Endothelial cell of umbilical vein (primary cell): ENCODE measurements at regions not wholly inside any gene's neighbourhood (a gene's known extent, or its start where the extent isn't known, plus 50 kb on each side); places are given as distances from the start of the nearest gene placed in this dataset.

Experiments used
- EZH2 ChIP-seq: IDR thresholded peaks from 2 replicates; pipeline ENCODE4 v1.6.1; 2012; ENCODE audit warnings: borderline replicate concordance, low read depth, mild to moderate bottlenecking, moderate library complexity, low read length, inconsistent platforms; ENCODE audit not compliant: severe bottlenecking
- FOS ChIP-seq: IDR thresholded peaks from 2 replicates; pipeline ENCODE4 v1.6.1; 2011; ENCODE audit warnings: mild to moderate bottlenecking, low read length, moderate library complexity, borderline replicate concordance; ENCODE audit not compliant: insufficient read depth
- GATA2 ChIP-seq: IDR thresholded peaks from 2 replicates; pipeline ENCODE4 v1.7.0; 2011; ENCODE audit warnings: low read depth, mild to moderate bottlenecking, moderate library complexity, mixed read lengths, low read length; ENCODE audit not compliant: insufficient read length, insufficient read depth
- JUN ChIP-seq: IDR thresholded peaks from 2 replicates; pipeline ENCODE4 v1.6.1; 2011; ENCODE audit warnings: borderline replicate concordance, low read depth; ENCODE audit not compliant: insufficient read length, insufficient read depth
- POLR2A ChIP-seq: IDR thresholded peaks from 2 replicates; pipeline ENCODE4 v1.6.1; 2012; ENCODE audit warnings: low read depth, mild to moderate bottlenecking, control low read depth, low read length
- POLR2AphosphoS5 ChIP-seq: IDR thresholded peaks from 2 replicates; pipeline ENCODE4 v1.6.1; 2012; ENCODE audit warnings: low read depth, mild to moderate bottlenecking, control low read depth, low read length, moderate library complexity; ENCODE audit not compliant: insufficient read depth
- TF ChIP-seq, protein P1 (sequence below), 2 donors: IDR thresholded peaks; 1 replicate in 1 of 2; 2 replicates in 1 of 2; pipeline ENCODE4 v1.5.1; 2011; ENCODE audit warnings: low read length in 2 of 2, mild to moderate bottlenecking in 2 of 2, moderate library complexity in 2 of 2, control low read depth in 1 of 2, inconsistent platforms in 1 of 2, low read depth in 1 of 2; ENCODE audit not compliant: insufficient read depth in 1 of 2; ENCODE audit errors: extremely low read depth in 1 of 2
- TF ChIP-seq, protein P2 (sequence below): IDR thresholded peaks from 2 replicates; pipeline ENCODE4 v1.6.1; 2011; ENCODE audit not compliant: insufficient read depth, insufficient read length

DNA sequence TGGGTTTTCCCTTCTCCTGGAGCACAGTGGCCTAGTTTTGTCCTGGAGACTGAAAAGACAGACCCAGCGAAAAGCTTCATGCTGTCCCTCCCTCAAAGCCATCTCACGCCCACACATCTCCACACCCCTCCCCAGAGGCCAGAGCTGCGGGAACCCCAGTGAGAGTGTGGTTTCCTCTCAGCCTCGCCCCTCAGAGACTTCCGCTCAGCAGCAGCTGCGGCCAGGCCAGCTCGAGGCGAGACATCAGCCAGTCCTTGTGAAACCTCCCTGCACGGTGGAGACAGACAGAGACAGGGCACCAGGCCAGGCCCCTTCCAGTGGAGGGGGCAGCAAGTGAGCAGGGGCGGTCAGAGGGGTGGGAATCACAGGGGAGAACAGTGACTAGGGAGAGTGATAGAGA is 77.0 kb upstream of the TNRC6C start:
- TF ChIP-seq, protein P1, sequence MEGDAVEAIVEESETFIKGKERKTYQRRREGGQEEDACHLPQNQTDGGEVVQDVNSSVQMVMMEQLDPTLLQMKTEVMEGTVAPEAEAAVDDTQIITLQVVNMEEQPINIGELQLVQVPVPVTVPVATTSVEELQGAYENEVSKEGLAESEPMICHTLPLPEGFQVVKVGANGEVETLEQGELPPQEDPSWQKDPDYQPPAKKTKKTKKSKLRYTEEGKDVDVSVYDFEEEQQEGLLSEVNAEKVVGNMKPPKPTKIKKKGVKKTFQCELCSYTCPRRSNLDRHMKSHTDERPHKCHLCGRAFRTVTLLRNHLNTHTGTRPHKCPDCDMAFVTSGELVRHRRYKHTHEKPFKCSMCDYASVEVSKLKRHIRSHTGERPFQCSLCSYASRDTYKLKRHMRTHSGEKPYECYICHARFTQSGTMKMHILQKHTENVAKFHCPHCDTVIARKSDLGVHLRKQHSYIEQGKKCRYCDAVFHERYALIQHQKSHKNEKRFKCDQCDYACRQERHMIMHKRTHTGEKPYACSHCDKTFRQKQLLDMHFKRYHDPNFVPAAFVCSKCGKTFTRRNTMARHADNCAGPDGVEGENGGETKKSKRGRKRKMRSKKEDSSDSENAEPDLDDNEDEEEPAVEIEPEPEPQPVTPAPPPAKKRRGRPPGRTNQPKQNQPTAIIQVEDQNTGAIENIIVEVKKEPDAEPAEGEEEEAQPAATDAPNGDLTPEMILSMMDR (IDR thresholded peaks at IDR 0.05; ENCODE audit: extremely low read depth in 1 of 2, insufficient read depth in 1 of 2, low read depth in 1 of 2, low read length in 2 of 2): no peak
- no peak for TF ChIP-seq POLR2A
- no peak for TF ChIP-seq POLR2AphosphoS5
- TF ChIP-seq EZH2: no peak
- TF ChIP-seq, protein P2, sequence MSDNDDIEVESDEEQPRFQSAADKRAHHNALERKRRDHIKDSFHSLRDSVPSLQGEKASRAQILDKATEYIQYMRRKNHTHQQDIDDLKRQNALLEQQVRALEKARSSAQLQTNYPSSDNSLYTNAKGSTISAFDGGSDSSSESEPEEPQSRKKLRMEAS: no peak
- TF ChIP-seq JUN: no peak
- no peak for TF ChIP-seq FOS
- no peak for TF ChIP-seq GATA2
